Fibroblast of the aortic adventitia (primary cell): ENCODE measurements at regions not wholly inside any gene's neighbourhood (a gene's known extent, or its start where the extent isn't known, plus 50 kb on each side); places are given as distances from the start of the nearest gene placed in this dataset.
"Not testable (repeated sequence)": the region's sequence is repeated elsewhere in the genome, so short reads cannot be mapped to it uniquely, and the experiment has no call there.

Experiments
- DNase-seq: peaks from one replicate; pipeline ENCODE4 v3.0.0-alpha.2; 2010; ENCODE audit warnings: low read depth
- H3K4me3 ChIP-seq: 2 replicates; pipeline ENCODE4 v1.5.1; 2011; ENCODE audit warnings: low read depth, mild to moderate bottlenecking, control low read depth, low read length, moderate library complexity
- CTCF ChIP-seq: IDR thresholded peaks from 2 replicates; pipeline ENCODE4 v1.5.1; 2011; ENCODE audit warnings: mild to moderate bottlenecking, low read length, control low read depth, inconsistent platforms; ENCODE audit not compliant: insufficient read depth

DNA sequence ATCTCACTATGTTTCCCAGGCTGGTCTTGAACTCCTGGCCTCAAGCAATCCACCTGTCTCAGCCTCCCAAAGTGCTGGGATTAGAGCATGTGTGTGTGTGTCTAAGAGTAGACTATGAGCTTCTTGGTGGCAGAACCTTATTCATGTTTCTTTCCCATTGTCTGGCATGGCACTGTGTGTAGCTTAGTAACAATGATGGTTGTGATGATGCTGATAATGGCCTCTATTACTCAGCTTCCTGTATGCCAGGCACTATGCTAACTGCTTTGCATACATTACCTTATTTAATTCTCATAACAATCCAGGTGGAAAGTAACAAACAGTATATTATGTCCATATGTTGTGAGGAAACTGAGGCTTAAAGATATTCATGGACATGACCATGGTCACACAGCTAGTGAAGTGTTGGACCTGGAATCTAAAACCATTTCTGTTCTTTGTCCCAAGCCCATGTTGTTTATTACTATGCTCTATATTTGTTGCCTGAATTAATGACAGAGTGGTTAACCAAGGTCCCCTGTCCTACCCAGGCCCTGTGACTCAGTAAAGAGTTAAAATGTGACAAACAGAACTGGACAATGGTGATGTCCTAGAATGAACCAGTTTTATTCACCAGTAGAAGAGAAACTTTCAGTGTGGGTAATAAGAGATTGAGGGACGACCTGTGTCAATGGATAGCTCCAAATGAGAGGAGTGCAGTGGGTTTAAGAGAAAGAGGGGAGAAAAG lies 109.6 kb downstream of the KLF5 start:
- no peak overlapping the region for H3K4me3 ChIP-seq
- TF ChIP-seq CTCF: no peak
- peak; percentile 34 for DNase-seq

- no peak for TF ChIP-seq CTCF
- no peak overlapping the region for H3K4me3 ChIP-seq
- no peak for DNase-seq
Measured at GRCh38 chr13:73167028-73167820, 108.4 kb downstream of the KLF5 start.

- H3K4me3 ChIP-seq: no peak overlapping the region
- no peak for TF ChIP-seq CTCF
- no peak for DNase-seq
Measured at GRCh38 chr13:73166204-73166603, 107.4 kb downstream of the KLF5 start.

DNA sequence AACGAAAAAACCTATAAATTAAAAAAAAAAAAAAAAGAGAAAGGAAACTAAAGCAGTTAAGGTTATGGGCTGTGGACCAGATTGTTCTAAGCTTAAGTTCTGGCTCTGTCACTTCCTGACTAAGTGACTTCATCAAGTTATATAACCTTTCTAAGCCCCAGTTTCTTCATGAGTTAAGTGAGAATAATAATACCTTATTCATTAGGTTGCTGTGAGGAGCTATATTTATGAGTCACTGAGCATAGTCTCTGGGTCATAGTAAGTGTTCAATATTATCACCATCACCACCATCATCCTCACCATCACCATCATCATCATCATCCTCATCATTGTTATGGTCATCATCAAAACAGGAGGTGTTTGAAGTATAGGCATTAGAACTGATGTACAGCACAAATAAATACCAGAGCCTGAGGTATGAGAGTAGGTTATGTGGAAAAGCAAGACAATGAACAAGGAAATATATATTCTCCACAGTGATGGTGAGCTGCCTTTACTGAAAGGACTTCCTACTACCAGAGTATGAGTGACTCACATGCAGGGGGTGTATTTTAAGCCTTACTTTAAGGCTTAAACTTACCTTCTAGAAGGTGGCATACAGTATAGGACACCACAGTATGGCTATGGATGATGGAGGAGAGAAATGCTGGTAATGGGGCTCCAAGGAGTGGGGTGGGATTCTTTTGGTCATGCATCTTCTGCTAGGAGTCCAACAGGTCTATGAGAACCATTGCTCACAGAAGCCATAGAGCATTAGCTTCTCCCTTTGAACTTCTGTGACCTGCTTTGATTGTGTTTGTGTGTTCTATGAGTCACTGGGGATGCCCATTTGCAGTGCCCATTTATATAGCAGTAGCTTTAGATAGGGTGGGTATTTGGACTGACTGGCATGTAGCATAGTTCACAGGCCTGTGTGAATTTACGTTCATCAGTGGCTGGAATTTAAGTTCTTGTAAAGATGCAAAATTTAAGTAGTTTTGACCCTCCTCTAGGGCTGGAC lies 104.4 kb downstream of the KLF5 start:
- no peak for DNase-seq
- no peak overlapping the region for H3K4me3 ChIP-seq
- TF ChIP-seq CTCF: no peak

DNA sequence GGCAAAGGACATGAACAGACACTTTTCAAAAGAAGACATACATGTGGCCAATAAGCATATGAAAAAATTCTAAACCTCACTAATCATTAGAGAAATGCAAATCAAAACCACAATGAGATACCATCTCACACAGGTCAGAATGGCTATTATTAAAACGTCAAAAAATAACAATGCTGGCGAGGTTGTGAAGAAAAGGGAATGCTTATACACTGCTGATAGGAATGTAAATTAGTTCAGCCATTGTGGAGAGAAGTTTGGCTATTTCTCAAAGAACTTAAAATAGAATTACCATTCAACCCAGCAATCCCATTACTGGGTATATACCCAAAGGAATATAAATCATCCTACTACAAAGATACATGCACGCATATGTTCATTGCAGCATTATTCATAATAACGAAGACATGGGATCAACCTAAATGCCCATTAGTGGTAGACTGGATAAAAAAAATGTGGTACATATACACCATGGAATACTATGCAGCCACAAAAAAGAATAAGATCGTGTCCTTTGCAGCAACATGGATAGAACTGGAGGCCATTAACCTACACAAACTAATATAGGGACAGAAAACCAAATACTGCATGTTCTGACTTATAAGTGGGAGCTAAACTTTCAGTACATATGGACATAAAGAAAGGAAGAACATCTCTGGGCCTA lies 101.7 kb downstream of the KLF5 start:
- DNase-seq, H3K4me3 ChIP-seq: not testable (repeated sequence)

DNA sequence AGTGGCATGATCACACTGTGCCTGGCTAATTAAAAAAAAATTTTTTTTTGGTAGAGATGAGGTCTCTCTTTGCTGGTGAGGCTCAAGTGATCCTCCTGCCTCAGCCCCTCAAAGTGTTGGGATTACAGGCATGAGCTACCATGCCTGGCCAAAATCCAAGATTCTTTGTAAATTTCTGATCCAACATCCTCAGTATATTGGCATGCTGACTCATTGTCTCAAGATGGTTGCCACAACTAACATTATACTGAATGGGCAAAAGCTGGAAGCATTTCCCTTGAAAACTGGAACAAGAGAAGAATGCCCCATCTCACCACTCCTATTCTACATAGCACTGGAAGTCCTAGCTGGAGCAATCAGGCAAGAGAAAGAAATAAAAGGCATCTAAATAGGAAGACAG lies 100.0 kb downstream of the KLF5 start:
- DNase-seq: peak; percentile 43
- no peak for TF ChIP-seq CTCF
- no peak overlapping the region for H3K4me3 ChIP-seq
